ENCODE measurements at regions not wholly inside any gene's neighbourhood (a gene's known extent, or its start where the extent isn't known, plus 50 kb on each side); places are given as distances from the start of the nearest gene placed in this dataset.

GRCh38 chr10:10883737-10884136, 133.9 kb upstream of the CELF2 start:
- H3K4me1 Mint-ChIP-seq (ENCODE audit: low read depth, unreplicated experiment), result no peaks in the 10 kb centered on the region

GRCh38 chr10:10886861-10887531, 130.7 kb upstream of the CELF2 start:
- no peak overlapping the region for H3K4me3 ChIP-seq (ENCODE audit: low read depth, low read length)
- peaks cover 16% of the 10 kb centered on the region for H3K9me3 Mint-ChIP-seq (ENCODE audit: unreplicated experiment)
- H3K36me3 Mint-ChIP-seq (ENCODE audit: insufficient read depth, unreplicated experiment), result no peaks in the 10 kb centered on the region
- no peaks in the 10 kb centered on the region for H3K4me1 Mint-ChIP-seq (ENCODE audit: low read depth, unreplicated experiment)
- 0 out of 2 replicates have a peak, but pooled peaks cover 1% of the 10 kb centered on the region for H3K27me3 ChIP-seq (replicated peaks; ENCODE audit: control insufficient read depth, insufficient read depth, low read length)
- H3K4me1 ChIP-seq, result no peaks in the 10 kb centered on the region
- peaks cover 6% of the 10 kb centered on the region for H3K9me3 ChIP-seq
- no peaks in the 10 kb centered on the region for H3K36me3 ChIP-seq (ENCODE audit: control insufficient read depth, insufficient read depth, low read length)
- DNase-seq, result no peak
- peaks cover 11% of the 10 kb centered on the region for H3K27me3 Mint-ChIP-seq (ENCODE audit: insufficient read depth, unreplicated experiment)
- no TSS peak for BruUV-seq (replicated peaks)
- no peak overlapping the region for H3K4me3 Mint-ChIP-seq (ENCODE audit: unreplicated experiment)
- ChIA-PET POLR2A (no interaction called here), CTCF (no interaction called here)
- intact Hi-C loops (cut with micrococcal nuclease; ENCODE audit: unreplicated experiment), result no loop called here
- no peak for TF ChIP-seq CTCF (IDR thresholded peaks at IDR 0.05; ENCODE audit: insufficient read depth in 1 of 2, low read depth in 1 of 2, low read length in 1 of 2, severe bottlenecking in 1 of 2, unreplicated experiment in 1 of 2)
- H3K27ac Mint-ChIP-seq (ENCODE audit: unreplicated experiment), result no peak overlapping the region

More at GRCh38 chr10:10883737-10884136, 133.9 kb upstream of the CELF2 start:
- TF ChIP-seq CTCF (IDR thresholded peaks at IDR 0.05; ENCODE audit: insufficient read depth in 1 of 2, low read depth in 1 of 2, low read length in 1 of 2, severe bottlenecking in 1 of 2, unreplicated experiment in 1 of 2), result no peak
- no peak overlapping the region for H3K4me3 Mint-ChIP-seq (ENCODE audit: unreplicated experiment)
- peaks cover 6% of the 10 kb centered on the region for H3K9me3 ChIP-seq
- no peaks in the 10 kb centered on the region for H3K4me1 ChIP-seq
- 0 out of 2 replicates have a peak, but pooled peaks cover 1% of the 10 kb centered on the region for H3K27me3 ChIP-seq (replicated peaks; ENCODE audit: control insufficient read depth, insufficient read depth, low read length)
- no peak for DNase-seq
- H3K27ac Mint-ChIP-seq (ENCODE audit: unreplicated experiment), result no peak overlapping the region
- no TSS peak for BruUV-seq (replicated peaks)
- ChIA-PET POLR2A (no interaction called here), CTCF (no interaction called here)
- H3K27me3 Mint-ChIP-seq (ENCODE audit: insufficient read depth, unreplicated experiment), result peaks cover 19% of the 10 kb centered on the region
- H3K36me3 ChIP-seq (ENCODE audit: control insufficient read depth, insufficient read depth, low read length), result no peaks in the 10 kb centered on the region
- no peaks in the 10 kb centered on the region for H3K36me3 Mint-ChIP-seq (ENCODE audit: insufficient read depth, unreplicated experiment)
- intact Hi-C loops (cut with micrococcal nuclease; ENCODE audit: unreplicated experiment), result no loop called here
- peaks cover 16% of the 10 kb centered on the region for H3K9me3 Mint-ChIP-seq (ENCODE audit: unreplicated experiment)
- no peak overlapping the region for H3K4me3 ChIP-seq (ENCODE audit: low read depth, low read length)

GRCh38 chr10:10891124-10892082, 126.3 kb upstream of the CELF2 start:
- no peak for TF ChIP-seq CTCF (IDR thresholded peaks at IDR 0.05; ENCODE audit: insufficient read depth in 1 of 2, low read depth in 1 of 2, low read length in 1 of 2, severe bottlenecking in 1 of 2, unreplicated experiment in 1 of 2)
- ChIA-PET CTCF (no interaction called here), POLR2A (no interaction called here)
- Histone ChIP-seq H3K36me3 (ENCODE audit: control insufficient read depth, insufficient read depth, low read length) (no peaks in the 10 kb centered on the region), H3K9me3 (no peaks in the 10 kb centered on the region), H3K27me3 (replicated peaks; ENCODE audit: control insufficient read depth, insufficient read depth, low read length) (0 out of 2 replicates have a peak, but pooled peaks cover 1% of the 10 kb centered on the region), H3K4me3 (ENCODE audit: low read depth, low read length) (no peak overlapping the region), H3K4me1 (no peaks in the 10 kb centered on the region)
- no TSS peak for BruUV-seq (replicated peaks)
- Mint-ChIP-seq H3K4me3 (ENCODE audit: unreplicated experiment) (no peak overlapping the region), H3K27me3 (ENCODE audit: insufficient read depth, unreplicated experiment) (peaks cover 22% of the 10 kb centered on the region), H3K9me3 (ENCODE audit: unreplicated experiment) (peaks cover 5% of the 10 kb centered on the region), H3K36me3 (ENCODE audit: insufficient read depth, unreplicated experiment) (no peaks in the 10 kb centered on the region), H3K4me1 (ENCODE audit: low read depth, unreplicated experiment) (no peaks in the 10 kb centered on the region), H3K27ac (ENCODE audit: unreplicated experiment) (no peak overlapping the region)
- DNase-seq, result no peak
- intact Hi-C loops (cut with micrococcal nuclease; ENCODE audit: unreplicated experiment), result no loop called here
